ENCODE measurements at regions not wholly inside any gene's neighbourhood (a gene's known extent, or its start where the extent isn't known, plus 50 kb on each side); places are given as distances from the start of the nearest gene placed in this dataset.
"Not testable (repeated sequence)": the region's sequence is repeated elsewhere in the genome, so short reads cannot be mapped to it uniquely, and the experiment has no call there.

DNA sequence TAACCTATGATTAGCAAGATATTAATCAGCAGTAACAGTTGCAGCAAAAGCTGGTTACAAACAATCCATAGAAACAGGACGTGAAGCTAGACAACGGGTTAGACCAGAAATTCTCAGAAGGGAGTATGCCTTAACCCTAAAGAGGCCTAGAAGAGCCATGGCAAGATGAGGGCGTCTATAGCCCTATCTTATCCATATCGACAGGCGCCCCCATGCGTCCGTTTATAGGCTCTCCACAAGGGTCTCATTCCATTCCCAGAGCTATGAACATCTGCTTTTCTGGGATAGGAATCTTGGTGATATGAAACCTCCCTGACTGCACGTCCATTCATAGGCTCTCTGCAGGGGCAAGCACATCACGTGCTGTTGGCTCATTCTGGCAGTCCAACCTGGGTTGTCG is 109.2 kb upstream of the OR13F1 start:
- intact Hi-C loops (cut with DNase I): not testable (repeated sequence)

DNA sequence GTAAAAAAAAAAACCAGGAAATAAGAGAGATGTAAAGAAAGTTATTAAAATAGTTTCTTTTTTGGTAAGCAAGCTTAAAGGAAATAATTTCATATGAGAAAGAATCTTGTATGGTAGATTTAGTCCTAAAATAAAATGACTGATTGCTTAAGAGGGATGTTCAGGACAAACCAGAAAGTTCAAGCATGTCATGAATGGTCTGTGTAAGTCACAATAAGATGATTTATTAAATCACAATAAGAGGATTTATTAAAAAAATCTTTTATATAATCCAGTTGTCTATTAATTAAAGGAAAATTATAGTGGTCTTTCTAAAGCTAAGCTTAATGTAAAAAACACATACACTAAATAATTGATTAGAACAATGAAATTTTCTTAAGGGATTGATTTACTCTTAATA is 91.8 kb upstream of the OR13F1 start:
- intact Hi-C loops (cut with DNase I): no loop called here
- DNase-seq: no peak

More for the DNA sequence above, 109.2 kb upstream of the OR13F1 start:
- not testable (repeated sequence) for DNase-seq

DNA sequence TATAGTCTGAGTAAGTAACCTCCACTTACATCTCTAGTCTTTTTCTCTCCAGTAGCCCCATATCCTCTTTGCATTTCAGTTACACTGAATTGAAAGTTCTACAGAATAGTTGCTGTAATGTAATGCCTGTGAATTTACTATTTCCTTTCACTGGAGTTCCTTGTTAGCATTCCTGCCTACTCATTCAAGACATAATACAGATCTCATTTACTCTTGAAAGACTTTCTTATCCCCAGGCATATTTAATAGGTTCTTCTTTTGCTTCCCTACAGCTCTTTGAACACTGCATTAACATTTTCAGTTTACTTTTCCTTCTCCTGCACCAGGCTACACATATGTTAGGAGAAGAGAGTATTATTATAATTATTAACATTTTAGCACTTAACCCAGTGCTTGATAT is 87.6 kb upstream of the OR13F1 start:
- intact Hi-C loops (cut with DNase I): no loop called here
- DNase-seq: no peak

DNA sequence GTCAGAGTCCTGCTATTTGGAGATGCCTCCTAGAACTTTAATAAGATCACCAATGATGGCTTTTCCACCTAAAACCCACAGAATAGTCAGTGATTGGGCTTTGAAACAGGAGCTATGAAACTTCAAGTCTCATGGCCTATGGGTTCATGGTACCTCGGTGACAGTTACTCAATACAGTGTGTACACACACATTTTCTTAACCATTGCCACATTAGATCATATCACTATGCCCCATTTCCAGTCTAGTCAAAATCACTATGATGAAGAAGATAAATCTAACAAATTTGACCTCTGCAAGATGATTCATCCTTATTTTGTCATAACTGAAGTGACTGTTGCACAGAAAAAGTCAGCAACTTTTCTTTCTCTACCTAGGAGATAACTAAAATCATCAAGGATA is 86.8 kb upstream of the OR13F1 start:
- no peak for DNase-seq
- intact Hi-C loops (cut with DNase I): no loop called here

DNA sequence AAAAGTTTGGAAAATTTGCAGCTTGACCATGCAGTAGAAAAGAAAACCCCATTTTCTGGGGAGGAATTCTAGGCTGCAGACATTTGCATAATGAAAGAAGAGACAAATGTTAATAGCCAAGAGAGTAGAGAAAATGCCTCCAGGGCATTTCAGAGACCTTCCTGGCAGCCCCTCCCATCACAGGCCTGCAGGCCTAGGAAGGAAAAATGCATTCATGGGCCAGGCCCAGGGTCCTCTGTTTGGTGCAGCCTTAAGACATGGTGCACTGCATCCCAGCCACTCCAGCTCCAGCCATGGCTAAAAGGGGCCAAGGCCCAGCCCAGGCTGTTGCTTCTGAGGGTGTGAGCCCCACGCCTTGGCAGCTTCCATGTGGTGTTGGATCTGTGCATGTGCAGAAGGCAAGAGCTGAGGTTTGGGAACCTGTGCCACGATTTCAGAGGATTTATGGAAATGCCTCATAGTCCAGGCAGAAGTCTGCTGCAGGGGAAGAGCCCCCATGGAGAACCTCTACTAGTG is 75.0 kb upstream of the OR13F1 start:
- DNase-seq: no peak
- intact Hi-C loops (cut with DNase I): no loop called here

DNA sequence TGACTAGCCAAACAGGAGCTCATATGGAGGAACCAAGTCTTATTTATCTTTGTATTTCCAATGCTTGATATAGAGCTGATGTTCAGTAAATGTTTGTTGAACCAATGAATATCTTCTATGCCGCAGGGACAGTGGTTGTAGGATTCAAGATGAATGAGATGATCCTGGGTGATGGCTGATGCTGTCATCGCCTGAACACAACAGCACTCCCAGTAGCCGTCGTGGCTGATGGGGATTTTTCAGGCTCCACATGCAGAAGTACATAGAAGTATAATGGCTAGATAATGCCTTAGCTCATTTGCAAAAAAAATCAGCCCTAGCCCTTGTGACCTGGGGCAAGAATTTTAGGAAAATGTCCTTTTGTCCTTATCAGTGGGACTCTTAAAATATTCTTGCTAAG is 69.0 kb upstream of the OR13F1 start:
- intact Hi-C loops (cut with DNase I): no loop called here
- DNase-seq: no peak

DNA sequence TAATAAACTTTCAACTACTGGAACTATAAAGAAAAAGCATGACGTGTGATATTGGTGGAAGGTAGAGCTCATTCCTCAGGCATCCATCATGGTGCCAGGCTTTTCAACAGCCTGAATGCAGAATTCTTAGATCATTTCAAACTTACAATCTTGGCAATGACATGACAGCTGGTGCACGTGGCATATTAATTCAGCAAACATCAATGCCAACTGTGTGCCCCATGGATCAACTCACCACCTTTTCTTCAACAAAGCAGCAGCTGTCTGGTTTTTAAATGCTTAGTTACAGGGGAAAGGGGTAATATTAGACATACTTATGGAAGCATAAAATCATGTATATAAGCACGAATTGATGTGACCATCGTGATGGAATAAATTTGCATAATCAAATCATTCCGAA is 56.0 kb upstream of the OR13F1 start:
- no peak for DNase-seq
- intact Hi-C loops (cut with DNase I): no loop called here

Measured in head of caudate nucleus (tissue), 42 donors.